A673 (cell line): ENCODE measurements at regions not wholly inside any gene's neighbourhood (a gene's known extent, or its start where the extent isn't known, plus 50 kb on each side); places are given as distances from the start of the nearest gene placed in this dataset.

Experiments
- EZH2 ChIP-seq: fragments of 200-600 bp; sonication (generic); IDR thresholded peaks from 2 replicates; pipeline ENCODE4 v1.6.1; 2017; ENCODE audit warnings: borderline replicate concordance, low read depth, mild to moderate bottlenecking, mixed read lengths, antibody characterized with exemption, low read length; ENCODE audit not compliant: poor library complexity, severe bottlenecking
- TF ChIP-seq, protein P1 (sequence below): fragments of 300-800, 200-600 bp; sonication (generic); conservative IDR thresholded peaks from 2 replicates; pipeline ENCODE4 v1.5.1; 2017; ENCODE audit warnings: low read depth, mild to moderate bottlenecking, antibody characterized with exemption, low read length, moderate library complexity, mixed read lengths

DNA sequence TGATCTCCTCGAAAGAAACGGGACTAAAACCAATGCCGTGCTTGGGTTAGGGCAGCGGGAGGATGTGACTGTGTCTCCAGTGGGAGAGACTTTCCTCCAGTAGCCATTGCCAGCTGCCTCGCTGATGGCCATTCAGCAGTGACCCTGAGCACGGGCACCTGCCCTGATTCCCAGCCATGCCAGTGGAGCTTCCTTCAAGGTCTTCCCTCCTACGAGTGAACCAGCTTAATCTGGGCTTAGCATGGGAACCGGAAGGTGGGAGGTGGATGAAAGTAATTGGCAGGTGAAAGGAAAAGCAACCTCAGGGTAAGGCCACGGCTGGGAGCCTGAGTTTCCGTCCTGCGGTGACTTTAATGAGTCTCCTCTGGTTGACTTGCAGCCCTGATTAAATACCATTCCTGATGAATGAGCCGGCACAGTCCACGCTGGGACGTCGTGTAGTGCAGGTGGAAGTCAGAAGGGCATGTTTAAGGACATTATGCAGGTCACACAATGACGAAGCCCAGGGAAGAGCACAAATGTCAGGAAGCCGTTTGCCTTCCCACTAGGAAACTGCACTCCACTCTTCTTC, 813.5 kb downstream of the QKI start:
- TF ChIP-seq, protein P1, sequence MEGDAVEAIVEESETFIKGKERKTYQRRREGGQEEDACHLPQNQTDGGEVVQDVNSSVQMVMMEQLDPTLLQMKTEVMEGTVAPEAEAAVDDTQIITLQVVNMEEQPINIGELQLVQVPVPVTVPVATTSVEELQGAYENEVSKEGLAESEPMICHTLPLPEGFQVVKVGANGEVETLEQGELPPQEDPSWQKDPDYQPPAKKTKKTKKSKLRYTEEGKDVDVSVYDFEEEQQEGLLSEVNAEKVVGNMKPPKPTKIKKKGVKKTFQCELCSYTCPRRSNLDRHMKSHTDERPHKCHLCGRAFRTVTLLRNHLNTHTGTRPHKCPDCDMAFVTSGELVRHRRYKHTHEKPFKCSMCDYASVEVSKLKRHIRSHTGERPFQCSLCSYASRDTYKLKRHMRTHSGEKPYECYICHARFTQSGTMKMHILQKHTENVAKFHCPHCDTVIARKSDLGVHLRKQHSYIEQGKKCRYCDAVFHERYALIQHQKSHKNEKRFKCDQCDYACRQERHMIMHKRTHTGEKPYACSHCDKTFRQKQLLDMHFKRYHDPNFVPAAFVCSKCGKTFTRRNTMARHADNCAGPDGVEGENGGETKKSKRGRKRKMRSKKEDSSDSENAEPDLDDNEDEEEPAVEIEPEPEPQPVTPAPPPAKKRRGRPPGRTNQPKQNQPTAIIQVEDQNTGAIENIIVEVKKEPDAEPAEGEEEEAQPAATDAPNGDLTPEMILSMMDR, result no peak
- TF ChIP-seq EZH2, result no peak
